ENCODE measurements at regions not wholly inside any gene's neighbourhood (a gene's known extent, or its start where the extent isn't known, plus 50 kb on each side); places are given as distances from the start of the nearest gene placed in this dataset.

- DNase-seq (ENCODE audit: low read depth in 1 of 2, low spot score in 1 of 2), result no peak
- in situ Hi-C loops (cut with HindIII; ENCODE audit: low pct_unique_long_range_greater_than_20kb, low sequenced_read_pairs), result no loop called here
- TF ChIP-seq JUND (IDR thresholded peaks at IDR 0.05; ENCODE audit: low read depth), result no peak
These were observed 165.5 kb downstream of the TTC8 start for GRCh38 chr14:88989911-88990310.

- in situ Hi-C loops (cut with HindIII; ENCODE audit: low pct_unique_long_range_greater_than_20kb, low sequenced_read_pairs), result no loop called here
- DNase-seq (ENCODE audit: low read depth in 1 of 2, low spot score in 1 of 2), result no peak
- no peak for TF ChIP-seq JUND (IDR thresholded peaks at IDR 0.05; ENCODE audit: low read depth)
These were observed 166.4 kb downstream of the TTC8 start for GRCh38 chr14:88990856-88991255.

- TF ChIP-seq JUND (IDR thresholded peaks at IDR 0.05; ENCODE audit: low read depth), result no peak
- no peak for DNase-seq (ENCODE audit: low read depth in 1 of 2, low spot score in 1 of 2)
- in situ Hi-C loops (cut with HindIII; ENCODE audit: low pct_unique_long_range_greater_than_20kb, low sequenced_read_pairs), result no loop called here
These were observed 167.6 kb downstream of the TTC8 start for GRCh38 chr14:88992011-88992410.

GRCh38 chr14:88993946-88994345 is 169.5 kb downstream of the TTC8 start:
- TF ChIP-seq JUND (IDR thresholded peaks at IDR 0.05; ENCODE audit: low read depth), result no peak
- no peak for DNase-seq (ENCODE audit: low read depth in 1 of 2, low spot score in 1 of 2)
- in situ Hi-C loops (cut with HindIII; ENCODE audit: low pct_unique_long_range_greater_than_20kb, low sequenced_read_pairs), result no loop called here

- no peak for DNase-seq (ENCODE audit: low read depth in 1 of 2, low spot score in 1 of 2)
- in situ Hi-C loops (cut with HindIII; ENCODE audit: low pct_unique_long_range_greater_than_20kb, low sequenced_read_pairs), result no loop called here
- TF ChIP-seq JUND (IDR thresholded peaks at IDR 0.05; ENCODE audit: low read depth), result no peak
These were observed 171.2 kb downstream of the TTC8 start for GRCh38 chr14:88995437-88996198.

- in situ Hi-C loops (cut with HindIII; ENCODE audit: low pct_unique_long_range_greater_than_20kb, low sequenced_read_pairs), result no loop called here
- no peak for DNase-seq (ENCODE audit: low read depth in 1 of 2, low spot score in 1 of 2)
- TF ChIP-seq JUND (IDR thresholded peaks at IDR 0.05; ENCODE audit: low read depth), result no peak
These were observed 173.6 kb downstream of the TTC8 start for GRCh38 chr14:88998027-88998426.

- no peak for DNase-seq (ENCODE audit: low read depth in 1 of 2, low spot score in 1 of 2)
- in situ Hi-C loops (cut with HindIII; ENCODE audit: low pct_unique_long_range_greater_than_20kb, low sequenced_read_pairs), result no loop called here
- no peak for TF ChIP-seq JUND (IDR thresholded peaks at IDR 0.05; ENCODE audit: low read depth)
These were observed 174.7 kb downstream of the TTC8 start for GRCh38 chr14:88999137-88999536.

GRCh38 chr14:89000007-89000942 is 175.8 kb downstream of the TTC8 start:
- in situ Hi-C loops (cut with HindIII; ENCODE audit: low pct_unique_long_range_greater_than_20kb, low sequenced_read_pairs), result no loop called here

GRCh38 chr14:89004166-89004565 is 179.7 kb downstream of the TTC8 start:
- no peak for DNase-seq (ENCODE audit: low read depth in 1 of 2, low spot score in 1 of 2)
- no peak for TF ChIP-seq JUND (IDR thresholded peaks at IDR 0.05; ENCODE audit: low read depth)
- in situ Hi-C loops (cut with HindIII; ENCODE audit: low pct_unique_long_range_greater_than_20kb, low sequenced_read_pairs), result no loop called here

More at GRCh38 chr14:89000007-89000942, 175.8 kb downstream of the TTC8 start:
- TF ChIP-seq JUND (IDR thresholded peaks at IDR 0.05; ENCODE audit: low read depth), result no peak
- DNase-seq (ENCODE audit: low read depth in 1 of 2, low spot score in 1 of 2), result peak in 1 of 2 experiments; percentile 44

- in situ Hi-C loops (cut with HindIII; ENCODE audit: low pct_unique_long_range_greater_than_20kb, low sequenced_read_pairs), result no loop called here
- DNase-seq (ENCODE audit: low read depth in 1 of 2, low spot score in 1 of 2), result no peak
- no peak for TF ChIP-seq JUND (IDR thresholded peaks at IDR 0.05; ENCODE audit: low read depth)
These were observed 183.5 kb downstream of the TTC8 start for GRCh38 chr14:89007906-89008305.

- DNase-seq (ENCODE audit: low read depth in 1 of 2, low spot score in 1 of 2), result peak; percentile 31 to 48
- in situ Hi-C loops (cut with HindIII; ENCODE audit: low pct_unique_long_range_greater_than_20kb, low sequenced_read_pairs), result no loop called here
- TF ChIP-seq JUND (IDR thresholded peaks at IDR 0.05; ENCODE audit: low read depth), result no peak
These were observed 187.2 kb downstream of the TTC8 start for GRCh38 chr14:89011355-89012281.

All from T47D (cell line).